Kidney epithelial cell (primary cell): ENCODE measurements at regions not wholly inside any gene's neighbourhood (a gene's known extent, or its start where the extent isn't known, plus 50 kb on each side); places are given as distances from the start of the nearest gene placed in this dataset.

Experiments used
- DNase-seq: peaks from one replicate; pipeline ENCODE4 v3.0.0-alpha.2; 2010; ENCODE audit warnings: low read depth
- H3K27me3 ChIP-seq: 2 replicates; pipeline ENCODE4 v1.6.0; 2011; ENCODE audit warnings: low read length; ENCODE audit not compliant: control insufficient read depth, insufficient read depth
- H3K36me3 ChIP-seq: 2 replicates; pipeline ENCODE4 v1.5.1; 2011; ENCODE audit warnings: low read length; ENCODE audit not compliant: control insufficient read depth, insufficient read depth
- H3K4me3 ChIP-seq: 2 replicates; pipeline ENCODE4 v1.5.1; 2011; ENCODE audit warnings: low read depth, mild to moderate bottlenecking, control low read depth, low read length
- TF ChIP-seq, protein P1 (sequence below): IDR thresholded peaks from 2 replicates; pipeline ENCODE4 v1.5.1; 2011; ENCODE audit warnings: mild to moderate bottlenecking, moderate library complexity, low read length, control low read depth, inconsistent platforms; ENCODE audit not compliant: insufficient read depth, poor library complexity, severe bottlenecking

- Histone ChIP-seq H3K4me3 (no peak overlapping the region), H3K27me3 (no peaks in the 10 kb centered on the region)
- TF ChIP-seq, protein P1, sequence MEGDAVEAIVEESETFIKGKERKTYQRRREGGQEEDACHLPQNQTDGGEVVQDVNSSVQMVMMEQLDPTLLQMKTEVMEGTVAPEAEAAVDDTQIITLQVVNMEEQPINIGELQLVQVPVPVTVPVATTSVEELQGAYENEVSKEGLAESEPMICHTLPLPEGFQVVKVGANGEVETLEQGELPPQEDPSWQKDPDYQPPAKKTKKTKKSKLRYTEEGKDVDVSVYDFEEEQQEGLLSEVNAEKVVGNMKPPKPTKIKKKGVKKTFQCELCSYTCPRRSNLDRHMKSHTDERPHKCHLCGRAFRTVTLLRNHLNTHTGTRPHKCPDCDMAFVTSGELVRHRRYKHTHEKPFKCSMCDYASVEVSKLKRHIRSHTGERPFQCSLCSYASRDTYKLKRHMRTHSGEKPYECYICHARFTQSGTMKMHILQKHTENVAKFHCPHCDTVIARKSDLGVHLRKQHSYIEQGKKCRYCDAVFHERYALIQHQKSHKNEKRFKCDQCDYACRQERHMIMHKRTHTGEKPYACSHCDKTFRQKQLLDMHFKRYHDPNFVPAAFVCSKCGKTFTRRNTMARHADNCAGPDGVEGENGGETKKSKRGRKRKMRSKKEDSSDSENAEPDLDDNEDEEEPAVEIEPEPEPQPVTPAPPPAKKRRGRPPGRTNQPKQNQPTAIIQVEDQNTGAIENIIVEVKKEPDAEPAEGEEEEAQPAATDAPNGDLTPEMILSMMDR: no peak
These were observed 103.4 kb upstream of the MYCN start for GRCh38 chr2:15836689-15837610.

GRCh38 chr2:15838481-15839090 is 101.8 kb upstream of the MYCN start:
- DNase-seq: no peak
- H3K36me3 ChIP-seq: no peaks in the 10 kb centered on the region
- TF ChIP-seq, protein P1: no peak
- H3K4me3 ChIP-seq: no peak overlapping the region
- no peaks in the 10 kb centered on the region for H3K27me3 ChIP-seq

More at GRCh38 chr2:15836689-15837610, 103.4 kb upstream of the MYCN start:
- DNase-seq: no peak
- no peaks in the 10 kb centered on the region for H3K36me3 ChIP-seq

DNA sequence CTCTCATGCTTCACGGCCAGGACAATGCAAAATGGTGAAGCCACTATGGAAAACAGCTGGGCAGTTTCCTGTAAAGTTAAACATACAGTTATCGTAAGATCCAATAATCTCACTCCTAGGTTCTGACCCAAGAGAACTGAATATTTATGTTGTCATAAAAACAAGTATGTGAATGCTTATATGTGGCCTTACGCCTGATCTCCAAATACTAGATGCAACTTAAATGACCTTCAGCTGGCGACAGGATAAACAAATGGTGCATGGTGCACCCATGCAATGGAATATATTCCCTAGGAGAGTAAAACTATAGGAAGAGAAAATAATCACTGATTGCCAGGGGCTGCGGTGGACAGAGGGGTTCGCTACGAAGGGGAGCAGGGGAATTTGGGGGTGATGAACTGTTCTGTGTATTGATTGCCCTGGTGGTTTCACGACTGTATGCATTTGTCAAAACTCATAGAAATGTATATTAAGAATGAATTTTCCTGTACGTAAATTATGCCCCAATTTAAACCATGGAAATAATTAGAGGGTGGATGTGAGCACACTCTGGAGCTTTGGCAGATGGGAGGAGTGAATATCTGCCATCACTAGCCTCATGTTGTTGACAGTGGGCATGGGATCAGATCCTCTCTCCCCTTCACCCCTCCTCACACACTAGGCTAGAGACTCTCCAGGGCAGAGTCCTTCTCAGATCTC is 100.8 kb upstream of the MYCN start:
- Histone ChIP-seq H3K36me3 (no peaks in the 10 kb centered on the region), H3K27me3 (no peaks in the 10 kb centered on the region), H3K4me3 (no peak overlapping the region)
- DNase-seq: no peak
- TF ChIP-seq, protein P1: no peak

GRCh38 chr2:15840148-15840547 is 100.2 kb upstream of the MYCN start:
- H3K4me3 ChIP-seq: no peak overlapping the region
- no peaks in the 10 kb centered on the region for H3K36me3 ChIP-seq
- no peaks in the 10 kb centered on the region for H3K27me3 ChIP-seq
- peak; percentile 9 for DNase-seq
- TF ChIP-seq, protein P1: no peak

DNA sequence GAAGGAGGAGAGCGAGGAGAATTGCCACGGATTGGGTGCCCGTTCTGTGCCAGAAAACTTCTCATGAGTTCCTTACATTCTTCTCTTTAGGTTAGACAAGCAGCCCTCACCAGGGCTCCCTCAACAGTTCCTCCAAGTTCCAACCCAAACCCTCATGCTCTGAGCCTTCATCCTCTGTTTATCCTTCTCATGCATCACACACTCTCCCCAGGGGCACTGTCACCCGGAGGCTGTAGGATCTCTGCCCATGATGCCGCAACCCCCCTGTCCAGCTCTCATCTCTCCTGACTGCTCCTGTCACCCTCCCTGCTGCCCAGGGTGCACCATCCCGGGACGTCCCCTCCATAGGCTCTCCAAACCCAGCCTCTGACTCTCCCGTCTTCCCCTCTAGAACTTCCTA is 99.4 kb upstream of the MYCN start:
- Histone ChIP-seq H3K36me3 (no peaks in the 10 kb centered on the region), H3K4me3 (no peak overlapping the region), H3K27me3 (no peaks in the 10 kb centered on the region)
- TF ChIP-seq, protein P1: no peak
- no peak for DNase-seq
